ENCODE measurements at regions not wholly inside any gene's neighbourhood (a gene's known extent, or its start where the extent isn't known, plus 50 kb on each side); places are given as distances from the start of the nearest gene placed in this dataset.
"Not testable (repeated sequence)": the region's sequence is repeated elsewhere in the genome, so short reads cannot be mapped to it uniquely, and the experiment has no call there.

- no peak for DNase-seq (ENCODE audit: low spot score)
Measured at GRCh38 chr1:64318428-64318827, 115.0 kb downstream of the UBE2U start.

- DNase-seq (ENCODE audit: low spot score) = no peak
Measured at GRCh38 chr1:64320007-64320406, 116.6 kb downstream of the UBE2U start.

GRCh38 chr1:64320470-64320869 lies 117.0 kb downstream of the UBE2U start:
- no peak for DNase-seq (ENCODE audit: low spot score)

- DNase-seq (ENCODE audit: low spot score) = no peak
Measured at GRCh38 chr1:64320922-64321614, 117.6 kb downstream of the UBE2U start.

GRCh38 chr1:64323054-64323453 lies 119.6 kb downstream of the UBE2U start:
- DNase-seq (ENCODE audit: low spot score) = no peak

- DNase-seq (ENCODE audit: low spot score) = no peak
Measured at GRCh38 chr1:64323882-64324281, 120.5 kb downstream of the UBE2U start.

- no peak for DNase-seq (ENCODE audit: low spot score)
Measured at GRCh38 chr1:64325856-64326255, 122.4 kb downstream of the UBE2U start.

- no peak for DNase-seq (ENCODE audit: low spot score)
Measured at GRCh38 chr1:64327119-64327518, 123.7 kb downstream of the UBE2U start.

GRCh38 chr1:64328193-64328592 lies 124.8 kb downstream of the UBE2U start:
- no peak for DNase-seq (ENCODE audit: low spot score)

- DNase-seq (ENCODE audit: low spot score) = no peak
Measured at GRCh38 chr1:64330839-64331238, 127.4 kb downstream of the UBE2U start.

- DNase-seq (ENCODE audit: low spot score) = no peak
Measured at GRCh38 chr1:64335636-64336035, 132.2 kb downstream of the UBE2U start.

GRCh38 chr1:64337475-64337874 lies 132.5 kb upstream of the CACHD1 start:
- DNase-seq (ENCODE audit: low spot score) = no peak

GRCh38 chr1:64337926-64338325 lies 132.0 kb upstream of the CACHD1 start:
- DNase-seq (ENCODE audit: low spot score) = no peak

GRCh38 chr1:64340361-64340760 lies 129.6 kb upstream of the CACHD1 start:
- no peak for DNase-seq (ENCODE audit: low spot score)

- no peak for DNase-seq (ENCODE audit: low spot score)
Measured at GRCh38 chr1:64343105-64343822, 126.7 kb upstream of the CACHD1 start.

GRCh38 chr1:64343823-64344190 lies 126.1 kb upstream of the CACHD1 start:
- DNase-seq (ENCODE audit: low spot score) = no peak

GRCh38 chr1:64348270-64348960 lies 121.5 kb upstream of the CACHD1 start:
- DNase-seq (ENCODE audit: low spot score) = no peak

GRCh38 chr1:64348961-64349648 lies 120.8 kb upstream of the CACHD1 start:
- DNase-seq (ENCODE audit: low spot score) = no peak

GRCh38 chr1:64355534-64355933 lies 114.4 kb upstream of the CACHD1 start:
- DNase-seq (ENCODE audit: low spot score) = not testable (repeated sequence)

- DNase-seq (ENCODE audit: low spot score) = no peak
Measured at GRCh38 chr1:64356636-64357256, 113.2 kb upstream of the CACHD1 start.

- DNase-seq (ENCODE audit: low spot score) = no peak
Measured at GRCh38 chr1:64357422-64357821, 112.5 kb upstream of the CACHD1 start.

- DNase-seq (ENCODE audit: low spot score) = no peak
Measured at GRCh38 chr1:64358692-64359091, 111.2 kb upstream of the CACHD1 start.
